GM18508 (cell line): ENCODE measurements at regions not wholly inside any gene's neighbourhood (a gene's known extent, or its start where the extent isn't known, plus 50 kb on each side); places are given as distances from the start of the nearest gene placed in this dataset.

Source experiments
- ATAC-seq: cut with Tn5 transposase; IDR thresholded peaks from one replicate; pipeline ENCODE4 v1.9.1; 2021; ENCODE audit warnings: moderate number of reproducible peaks; ENCODE audit not compliant: insufficient read depth, unreplicated experiment

DNA sequence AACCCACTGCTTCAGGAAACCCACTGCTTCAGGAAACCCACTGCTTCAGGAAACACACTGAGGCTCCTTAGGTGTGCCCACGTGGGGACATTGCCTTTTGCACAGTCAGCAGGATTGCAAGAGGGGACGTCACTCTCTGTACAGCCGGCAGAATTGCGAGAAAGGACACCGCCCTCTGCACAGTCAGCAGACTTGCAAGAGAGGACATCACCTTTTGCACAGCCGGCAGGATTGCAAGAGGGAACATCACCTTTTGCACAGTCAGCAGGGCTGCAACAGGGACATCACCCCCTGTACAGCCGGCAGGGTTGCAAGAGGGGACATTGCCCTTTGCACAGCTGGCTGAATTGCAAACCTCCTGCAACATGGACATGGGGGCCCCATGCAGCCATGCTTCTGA, 407.6 kb downstream of the GLRX3 start:
- no peak for ATAC-seq

- ATAC-seq: no peak
Observed at GRCh38 chr10:130545122-130545521, 408.9 kb downstream of the GLRX3 start.

DNA sequence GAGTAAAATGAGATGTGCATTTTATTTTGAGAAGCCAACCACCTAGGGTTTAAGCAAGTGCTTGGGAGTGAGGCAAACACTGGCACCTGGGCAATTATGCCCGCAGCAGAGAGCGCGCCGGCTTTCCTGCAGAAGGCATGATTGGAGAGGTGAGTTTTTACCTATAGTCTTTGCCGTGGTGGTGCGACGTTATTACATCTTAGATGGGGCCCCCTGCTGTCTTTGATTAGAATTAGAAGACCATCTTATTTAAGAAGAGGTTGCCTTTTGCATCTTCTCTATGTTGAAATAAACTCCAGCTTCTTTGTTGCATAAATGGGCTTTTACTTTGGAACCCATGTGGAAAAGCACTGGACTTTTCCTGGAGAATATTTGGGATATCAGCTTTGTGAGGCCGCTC, 409.5 kb downstream of the GLRX3 start:
- no peak for ATAC-seq

DNA sequence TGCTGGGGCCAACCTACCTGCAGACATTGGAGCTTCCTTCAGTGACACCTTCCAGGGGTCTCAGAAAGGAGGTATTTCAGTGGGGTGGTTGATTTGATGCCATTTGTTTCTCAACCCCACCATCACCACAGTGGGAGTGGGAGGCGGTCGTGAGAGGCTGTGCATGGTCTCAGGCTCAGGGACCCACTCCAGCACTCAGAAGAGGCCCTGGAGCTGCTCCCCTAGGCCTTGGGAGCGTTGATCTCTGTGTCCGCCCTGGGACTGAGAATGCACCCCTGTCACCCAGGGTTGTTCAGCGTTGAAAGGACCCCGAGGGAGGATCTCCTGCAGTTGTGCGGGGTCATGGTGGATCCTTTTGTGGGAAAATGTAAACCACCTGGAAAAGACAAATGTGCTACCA, 410.6 kb downstream of the GLRX3 start:
- ATAC-seq: no peak

DNA sequence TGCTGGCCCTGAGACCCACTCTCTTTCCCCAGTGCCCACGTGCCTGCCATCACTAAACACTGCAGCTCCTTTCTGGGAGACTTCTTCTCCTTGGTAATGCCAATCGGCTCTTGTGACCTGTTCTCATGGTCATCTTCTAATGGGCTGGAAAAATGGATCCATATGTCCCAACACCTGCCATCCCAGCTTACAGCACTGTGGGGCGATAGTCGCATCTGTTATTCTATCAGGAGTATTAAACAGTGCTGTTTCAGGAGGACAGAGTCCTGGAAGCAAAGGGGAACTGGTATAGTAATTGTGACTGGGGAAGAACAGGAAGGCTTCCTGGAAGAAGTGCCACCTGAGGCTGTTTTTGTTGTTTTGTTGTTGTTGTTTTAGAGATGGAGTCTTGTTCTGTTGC, 411.2 kb downstream of the GLRX3 start:
- ATAC-seq: no peak

DNA sequence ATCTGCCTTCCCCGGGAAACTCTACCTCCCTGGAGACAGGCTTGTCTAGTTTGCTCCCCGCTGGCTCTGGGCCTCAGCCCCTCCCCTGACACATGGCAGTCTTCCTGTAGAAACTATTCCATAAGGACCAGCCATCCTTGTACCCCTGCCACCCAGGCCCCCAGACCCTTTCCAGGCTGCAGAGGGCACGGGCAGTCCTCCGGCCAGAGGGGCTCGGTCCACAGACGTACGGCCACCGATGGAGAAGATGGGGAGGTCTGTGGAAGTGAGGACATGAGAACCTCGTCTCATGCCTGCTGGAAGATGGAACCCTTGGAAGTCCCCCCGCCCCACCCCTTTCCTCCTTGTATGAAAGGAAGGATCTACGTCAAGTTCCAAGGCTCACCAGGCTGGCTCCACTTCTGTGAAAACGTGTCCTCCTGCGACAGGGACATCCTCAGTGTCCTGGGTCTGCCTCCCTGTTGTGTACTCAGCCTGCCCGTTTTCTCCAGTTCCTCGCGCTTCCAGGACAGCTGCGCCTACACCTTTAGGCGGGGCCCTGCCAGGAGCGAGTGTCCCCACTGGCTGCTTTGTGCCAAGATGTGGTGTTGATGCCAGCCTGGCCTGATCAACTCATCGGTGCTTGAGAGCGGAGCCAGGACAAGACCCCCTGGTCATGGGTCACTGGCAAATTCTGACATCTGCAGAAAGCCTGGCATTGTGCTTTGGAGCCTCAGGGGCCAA, 414.9 kb downstream of the GLRX3 start:
- ATAC-seq: no peak

DNA sequence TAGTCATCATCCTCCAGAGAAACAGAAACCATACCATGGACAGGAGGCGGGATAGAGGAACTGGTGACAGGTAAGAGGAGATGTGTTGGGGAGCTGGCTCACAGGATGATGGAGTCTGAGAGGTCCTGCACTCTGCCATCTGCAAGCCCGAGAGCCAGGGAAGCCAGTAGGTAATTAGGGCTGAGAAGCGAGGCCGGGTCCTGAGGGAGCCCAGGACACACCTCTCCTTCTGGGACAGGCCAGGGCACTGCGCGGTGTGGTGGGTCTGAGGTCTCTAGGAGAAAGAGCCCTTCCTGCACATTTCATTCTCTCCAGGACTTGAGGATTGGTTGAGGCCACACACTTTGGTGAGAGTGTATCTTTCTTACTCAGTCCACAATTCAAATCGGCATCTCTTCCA, 415.5 kb downstream of the GLRX3 start:
- no peak for ATAC-seq

DNA sequence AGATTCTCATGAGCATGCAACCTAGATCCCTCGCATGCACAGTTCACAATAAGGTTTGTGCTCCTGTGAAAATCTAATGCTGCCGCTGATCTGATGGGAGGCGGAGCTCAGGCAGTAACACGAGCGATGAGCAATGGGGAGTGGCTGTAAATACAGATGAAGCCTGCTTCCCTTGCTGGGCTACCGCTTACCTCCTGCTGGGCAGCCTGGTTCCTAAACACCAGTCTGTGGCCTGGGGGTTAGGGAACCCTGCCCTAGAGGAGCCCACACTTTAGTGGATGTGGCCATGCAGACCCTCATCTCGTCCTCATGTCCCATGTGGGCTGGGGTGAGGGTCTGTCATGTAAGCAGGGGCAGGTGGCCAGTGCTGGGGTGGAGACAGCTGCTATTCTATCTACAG, 417.6 kb downstream of the GLRX3 start:
- no peak for ATAC-seq

DNA sequence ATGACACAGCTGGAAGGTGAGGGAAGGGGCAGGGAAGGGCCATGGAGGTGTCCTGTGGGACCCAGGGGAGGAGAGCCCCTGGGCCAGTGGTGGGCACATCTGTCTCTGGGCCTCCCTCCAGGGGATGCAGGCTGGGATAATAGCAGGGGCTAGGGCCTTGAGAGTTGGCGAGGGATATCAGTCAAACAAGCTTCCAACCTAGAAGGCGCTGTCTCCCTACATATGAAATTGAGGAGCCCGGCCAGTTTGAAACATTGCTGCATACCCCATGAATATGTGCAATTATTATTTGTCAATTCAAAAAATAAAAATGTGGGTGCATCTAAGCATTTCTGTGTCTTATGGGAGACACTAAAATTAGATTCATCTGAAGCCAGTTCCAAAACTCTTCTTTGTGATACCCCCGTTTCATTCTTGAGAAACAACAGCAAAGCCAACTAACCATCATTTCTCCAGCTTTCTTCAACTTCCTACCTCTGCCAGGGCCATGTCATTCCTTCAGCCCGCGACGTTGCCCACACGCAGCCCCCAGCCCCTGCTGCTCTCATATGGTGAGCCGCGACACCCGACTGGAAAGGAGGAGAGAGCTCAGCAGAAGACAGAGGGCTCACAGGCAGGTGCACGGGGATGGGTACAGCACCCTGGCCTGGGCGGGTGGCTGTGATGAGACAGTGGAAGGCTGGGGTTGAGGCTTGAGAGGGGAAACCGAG, 418.7 kb downstream of the GLRX3 start:
- ATAC-seq: no peak

GRCh38 chr10:130555411-130555750, 419.2 kb downstream of the GLRX3 start:
- ATAC-seq: no peak

GRCh38 chr10:130557181-130557845, 421.1 kb downstream of the GLRX3 start:
- ATAC-seq: no peak

GRCh38 chr10:130558746-130559546, 422.8 kb downstream of the GLRX3 start:
- ATAC-seq: no peak

- ATAC-seq: no peak
Observed at GRCh38 chr10:130559547-130559880, 423.3 kb downstream of the GLRX3 start.

GRCh38 chr10:130560116-130560515, 423.9 kb downstream of the GLRX3 start:
- no peak for ATAC-seq

GRCh38 chr10:130560573-130560972, 424.4 kb downstream of the GLRX3 start:
- ATAC-seq: no peak

- ATAC-seq: no peak
Observed at GRCh38 chr10:130561681-130562080, 425.5 kb downstream of the GLRX3 start.

GRCh38 chr10:130567011-130567410, 430.8 kb downstream of the GLRX3 start:
- no peak for ATAC-seq

- no peak for ATAC-seq
Observed at GRCh38 chr10:130567436-130567835, 431.2 kb downstream of the GLRX3 start.

DNA sequence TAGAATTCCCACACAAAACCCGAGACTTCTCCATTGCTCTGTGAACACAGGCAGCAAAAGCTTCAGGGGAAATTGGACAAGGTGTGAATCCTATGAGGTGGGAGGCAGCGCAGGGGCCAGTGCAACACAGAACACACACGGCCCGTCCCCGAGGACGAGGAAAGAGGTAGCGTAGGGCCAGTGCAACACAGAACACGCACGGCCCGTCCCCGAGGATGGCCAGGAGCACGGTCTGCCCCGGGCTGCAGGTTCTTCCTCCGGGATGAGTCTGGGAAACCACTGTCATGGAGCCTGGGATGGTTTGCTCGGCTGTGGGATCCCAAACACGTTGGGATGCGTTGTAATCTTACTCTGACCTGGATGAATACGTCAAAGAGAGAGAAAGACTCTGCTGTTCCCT, 432.1 kb downstream of the GLRX3 start:
- no peak for ATAC-seq

- no peak for ATAC-seq
Observed at GRCh38 chr10:130570074-130570473, 433.9 kb downstream of the GLRX3 start.

- no peak for ATAC-seq
Observed at GRCh38 chr10:130571674-130572073, 435.5 kb downstream of the GLRX3 start.
